GM19455 (cell line): ENCODE measurements at regions not wholly inside any gene's neighbourhood (a gene's known extent, or its start where the extent isn't known, plus 50 kb on each side); places are given as distances from the start of the nearest gene placed in this dataset.

Experiments
- ATAC-seq: cut with Tn5 transposase; IDR thresholded peaks from one replicate; pipeline ENCODE4 v1.9.1; 2021; ENCODE audit not compliant: unreplicated experiment

DNA sequence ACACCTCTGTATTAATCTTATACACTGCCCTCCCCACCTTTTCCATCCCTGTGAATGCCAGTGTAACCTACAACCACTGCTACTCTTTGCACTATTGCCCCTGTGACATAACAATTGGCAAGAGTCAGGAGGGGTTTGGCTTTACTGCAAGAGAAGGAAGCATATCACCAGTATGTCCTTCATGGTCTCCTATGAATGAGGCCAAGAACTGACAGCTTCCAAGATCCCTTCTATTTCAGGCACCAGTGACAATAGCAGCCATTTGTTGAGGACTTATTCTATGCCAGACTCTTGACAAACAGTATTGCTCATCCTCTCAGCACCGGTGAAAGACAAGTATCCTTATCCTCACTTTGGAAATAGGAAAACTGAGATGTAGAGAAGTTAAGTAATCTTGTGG lies 363.9 kb downstream of the MID1IP1 start:
- no peak for ATAC-seq

DNA sequence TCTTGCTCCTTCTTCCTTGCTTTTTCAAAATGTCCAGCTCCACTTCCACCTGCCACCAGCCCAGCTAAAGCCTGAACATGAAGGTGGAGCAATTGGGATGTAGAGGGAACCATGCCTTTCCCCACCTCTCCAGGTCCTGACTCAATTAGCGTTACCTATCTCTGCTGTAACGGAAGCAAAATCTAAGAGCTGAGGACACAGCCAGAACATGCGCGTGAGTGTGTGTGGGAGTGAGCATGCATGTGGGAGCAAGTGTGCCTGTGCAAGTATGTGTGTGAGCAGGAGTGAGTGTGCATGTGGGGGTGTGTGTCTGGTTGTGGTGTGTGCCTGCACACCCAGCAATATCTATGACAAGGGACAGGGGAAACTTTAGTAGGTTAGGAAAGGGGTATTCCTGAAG lies 364.5 kb downstream of the MID1IP1 start:
- ATAC-seq = no peak

DNA sequence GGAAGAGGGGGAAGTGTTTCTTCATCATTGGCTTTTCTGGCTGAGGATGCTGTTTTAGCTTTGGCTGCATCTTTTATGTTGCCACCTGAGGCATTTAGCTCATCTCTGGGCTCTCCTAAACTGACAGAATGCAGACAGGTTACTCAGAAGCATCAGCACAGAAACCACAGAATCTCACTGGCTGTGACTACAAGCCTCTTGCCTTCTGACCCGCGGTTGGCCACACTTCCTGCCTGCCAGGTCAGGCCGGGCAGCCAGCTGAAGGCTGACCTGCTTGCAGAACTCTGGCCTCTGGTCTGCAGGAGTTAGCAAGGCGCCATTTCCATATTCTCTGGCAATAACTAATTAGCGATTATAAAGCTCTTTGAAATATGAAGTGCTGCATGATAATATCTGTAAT lies 366.5 kb downstream of the MID1IP1 start:
- no peak for ATAC-seq

DNA sequence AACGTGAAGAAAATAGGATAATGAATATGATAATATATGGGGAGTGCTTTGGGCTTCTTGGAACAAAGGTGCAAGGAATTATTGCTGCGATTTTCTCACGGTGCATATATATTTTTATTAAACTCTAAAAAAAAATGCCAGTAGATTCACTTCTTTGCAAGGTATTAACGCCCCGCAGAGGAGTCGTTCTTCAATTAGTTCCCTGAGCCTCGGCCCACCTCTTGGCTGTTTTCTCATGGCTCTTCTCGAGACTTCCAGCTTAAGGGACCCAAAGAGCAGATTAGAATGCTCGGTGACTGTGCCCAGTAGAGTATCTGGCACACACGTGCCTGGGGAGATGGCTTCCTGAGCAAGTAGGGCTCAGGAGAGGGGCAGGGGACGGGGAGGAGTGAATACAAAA lies 367.4 kb downstream of the MID1IP1 start:
- no peak for ATAC-seq

DNA sequence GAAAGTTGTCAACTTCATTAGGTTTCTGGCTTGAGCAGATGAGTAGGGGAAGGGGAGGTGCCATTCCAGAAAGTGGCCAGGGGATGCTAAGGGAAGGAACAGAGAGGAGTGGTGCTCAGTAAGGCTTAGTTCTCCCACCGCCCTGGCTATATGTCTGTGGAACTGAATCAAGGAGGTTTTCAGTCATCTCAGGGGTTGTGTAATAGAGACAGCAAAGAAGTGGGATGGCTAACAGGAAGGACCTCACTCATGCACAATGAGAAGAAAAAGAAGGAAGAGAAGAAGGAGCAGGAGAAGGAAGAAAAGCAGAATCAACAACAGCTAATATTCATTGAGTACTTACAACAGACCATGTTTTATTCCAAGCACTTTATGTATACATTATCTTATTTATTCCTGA lies 368.7 kb downstream of the MID1IP1 start:
- no peak for ATAC-seq

DNA sequence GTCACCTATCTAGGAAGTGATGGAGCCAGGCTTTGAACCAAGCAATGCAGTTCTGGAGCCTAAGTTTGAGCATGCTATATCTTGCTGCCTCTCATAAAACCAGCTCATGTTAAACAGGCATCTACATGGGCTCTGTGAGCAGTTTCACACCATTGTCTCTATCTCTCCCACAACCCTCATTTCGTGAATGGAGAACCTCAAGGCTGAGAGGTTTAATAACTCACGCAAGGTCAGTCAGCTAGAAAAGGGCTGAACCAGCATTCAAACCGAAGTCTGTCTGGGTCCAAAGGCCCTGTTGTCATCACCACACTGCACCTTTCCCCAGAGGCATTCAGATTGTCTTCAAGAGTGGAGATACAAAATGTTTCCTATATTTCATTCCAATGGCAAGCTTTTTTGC lies 369.2 kb downstream of the MID1IP1 start:
- no peak for ATAC-seq

DNA sequence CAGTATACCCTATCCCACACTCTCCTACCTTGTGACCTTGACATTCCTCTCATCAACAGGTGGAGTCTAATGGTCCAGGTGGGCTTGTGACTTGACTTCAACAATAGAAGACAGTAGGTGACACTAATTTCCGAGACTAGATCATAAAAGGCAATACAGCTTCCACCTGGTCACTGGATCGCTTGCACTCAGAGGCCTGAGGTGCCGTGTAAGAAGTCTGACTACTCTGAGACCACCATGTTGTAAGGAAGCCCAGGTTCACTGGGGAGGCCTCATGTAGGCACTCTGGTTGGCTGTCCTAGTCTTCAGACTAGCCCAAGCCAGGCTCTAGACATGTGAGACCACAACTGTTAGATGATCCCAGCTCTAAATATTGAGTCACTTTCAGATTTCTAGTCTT lies 370.4 kb downstream of the MID1IP1 start:
- ATAC-seq = no peak

DNA sequence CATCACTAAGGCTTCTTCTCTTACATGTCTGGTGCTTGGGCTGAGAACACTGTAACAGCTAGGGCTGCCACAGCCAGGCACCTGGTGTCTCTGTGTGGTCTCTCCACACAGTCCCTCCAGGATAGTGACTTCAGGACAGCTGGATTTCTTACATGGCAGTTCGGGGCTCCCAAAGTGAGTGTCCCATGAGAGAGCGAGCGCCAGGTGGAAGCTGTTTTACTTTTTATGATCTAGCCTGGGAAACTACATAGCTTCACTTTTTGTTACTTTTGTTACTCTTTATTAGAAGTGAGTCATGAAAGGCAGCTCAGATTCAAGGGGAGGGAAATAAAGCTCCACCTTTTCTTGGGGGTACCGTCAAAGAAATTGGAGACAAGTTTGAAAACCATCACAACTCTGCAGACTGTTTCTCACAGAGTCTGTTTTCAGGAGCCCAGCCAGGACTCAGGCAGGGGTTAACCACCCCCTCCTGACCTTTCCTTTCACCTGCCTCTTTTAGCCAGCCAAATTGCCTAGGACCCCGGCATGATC lies 373.0 kb downstream of the MID1IP1 start:
- no peak for ATAC-seq

DNA sequence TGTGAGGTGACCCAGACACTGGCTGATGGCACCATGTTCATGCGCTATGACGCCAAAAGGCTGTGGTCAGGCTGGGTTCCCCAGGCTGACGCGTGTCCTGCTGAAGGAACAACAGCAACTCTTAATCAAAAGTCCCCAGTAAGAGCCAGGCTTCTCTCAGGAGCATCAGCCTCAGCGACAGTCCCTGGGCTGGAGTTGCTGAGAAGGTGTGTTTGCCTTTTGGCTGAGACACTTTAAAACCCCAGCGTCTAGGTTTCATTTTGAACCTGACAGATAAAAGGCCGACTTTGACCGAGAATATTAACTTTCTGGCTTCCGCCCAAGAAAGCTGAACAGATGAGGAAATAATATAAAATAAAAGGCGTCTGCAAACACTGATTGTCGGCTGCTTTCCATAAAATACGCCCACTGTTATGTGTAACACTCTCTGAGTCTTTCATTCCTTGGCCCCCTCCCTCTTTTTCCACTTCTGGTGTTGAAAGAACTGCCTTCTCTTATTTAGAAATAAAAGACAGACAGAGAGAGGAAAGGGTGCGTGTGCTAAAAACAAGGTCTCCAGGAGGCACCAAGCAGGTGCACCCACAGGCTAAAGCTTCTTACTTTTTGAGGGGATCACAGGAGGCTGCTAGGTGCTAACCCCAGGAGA lies 373.6 kb downstream of the MID1IP1 start:
- ATAC-seq = no peak

DNA sequence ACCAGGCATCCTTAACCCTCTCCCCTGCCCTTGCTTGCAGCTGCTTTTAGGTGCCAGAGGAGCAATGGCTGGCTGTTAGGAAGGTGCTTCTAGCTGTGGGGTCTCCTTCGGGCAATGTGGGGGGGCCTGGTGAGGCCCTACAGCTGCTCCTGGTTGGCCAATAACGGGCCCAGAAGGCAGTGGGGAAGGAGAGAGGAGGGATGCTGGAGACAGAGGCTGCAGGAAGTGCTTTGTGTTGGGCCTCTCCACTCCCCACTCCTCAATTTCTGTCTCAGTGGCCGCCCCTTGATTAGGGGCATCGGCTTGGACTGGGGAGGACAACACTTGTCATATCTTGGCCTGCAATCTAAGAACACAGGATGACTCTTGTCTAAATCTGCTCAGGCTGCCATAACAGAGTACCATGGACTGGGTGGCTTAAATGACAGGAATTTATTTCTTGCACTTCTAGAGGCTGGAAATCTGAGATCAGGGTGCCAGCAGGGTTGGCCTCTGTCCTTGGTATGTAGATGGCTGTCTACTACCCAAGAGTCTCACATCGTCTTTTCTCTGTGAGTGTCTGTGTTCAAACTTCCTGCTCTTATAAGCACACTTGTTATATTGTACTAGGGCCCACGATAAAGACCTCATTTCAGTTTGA lies 374.3 kb downstream of the MID1IP1 start:
- ATAC-seq = no peak

DNA sequence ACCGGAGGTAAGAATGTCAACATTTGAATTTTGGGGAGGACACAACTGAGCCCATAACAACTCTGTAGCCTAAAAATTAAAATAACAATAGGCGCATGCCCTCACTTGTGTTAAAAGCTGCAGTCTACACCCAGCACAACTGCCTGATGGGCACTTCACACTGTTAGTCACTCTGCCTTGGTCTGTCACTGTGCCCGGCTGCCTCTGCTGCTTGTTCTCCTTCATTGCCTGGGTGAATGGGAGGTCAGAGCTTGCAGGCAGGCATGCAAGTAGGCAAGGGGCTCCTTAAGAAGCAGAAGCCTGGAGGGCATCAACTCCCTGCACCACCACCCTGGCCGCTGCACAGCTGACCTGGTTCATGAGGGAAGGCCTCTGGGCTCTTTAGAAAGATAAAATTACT lies 374.8 kb downstream of the MID1IP1 start:
- ATAC-seq = no peak

DNA sequence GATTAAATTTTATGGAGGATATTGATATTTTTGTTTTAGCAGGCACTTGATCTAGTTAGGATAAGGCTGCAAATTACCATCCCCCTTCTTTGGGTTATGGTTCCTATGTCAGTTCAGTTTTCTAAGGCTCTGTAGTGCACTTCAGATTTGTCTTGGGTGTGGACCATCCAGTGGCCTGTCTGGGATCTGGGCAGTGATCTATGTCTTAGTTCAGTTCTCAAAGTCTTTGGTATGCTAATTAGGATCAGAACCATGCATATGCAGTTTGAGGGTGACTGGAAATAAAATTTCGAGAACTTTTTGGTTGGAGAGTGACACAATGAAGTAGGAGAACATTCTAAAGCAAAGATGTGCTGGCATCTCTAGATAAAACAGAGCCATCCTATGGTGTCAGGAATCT lies 388.2 kb downstream of the MID1IP1 start:
- ATAC-seq = no peak

DNA sequence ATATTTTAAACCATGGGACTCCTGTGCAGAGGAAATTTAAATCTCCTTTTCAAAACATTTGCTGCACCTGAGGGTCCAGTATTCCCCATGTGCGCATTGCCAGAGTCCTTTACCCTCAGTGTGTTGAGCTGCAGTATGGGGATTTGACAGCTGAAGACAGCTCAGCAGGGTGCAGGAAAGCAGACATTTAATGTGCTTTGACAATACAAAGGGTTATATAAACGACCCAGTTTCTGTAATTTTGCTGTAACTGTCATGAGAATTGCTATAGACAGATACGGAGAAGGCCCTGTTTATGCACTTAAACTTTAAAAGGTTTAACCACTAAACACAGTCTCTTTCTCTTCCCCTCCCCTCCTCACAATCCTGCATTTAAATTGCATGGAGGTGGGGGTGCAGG lies 393.4 kb downstream of the MID1IP1 start:
- ATAC-seq = no peak

DNA sequence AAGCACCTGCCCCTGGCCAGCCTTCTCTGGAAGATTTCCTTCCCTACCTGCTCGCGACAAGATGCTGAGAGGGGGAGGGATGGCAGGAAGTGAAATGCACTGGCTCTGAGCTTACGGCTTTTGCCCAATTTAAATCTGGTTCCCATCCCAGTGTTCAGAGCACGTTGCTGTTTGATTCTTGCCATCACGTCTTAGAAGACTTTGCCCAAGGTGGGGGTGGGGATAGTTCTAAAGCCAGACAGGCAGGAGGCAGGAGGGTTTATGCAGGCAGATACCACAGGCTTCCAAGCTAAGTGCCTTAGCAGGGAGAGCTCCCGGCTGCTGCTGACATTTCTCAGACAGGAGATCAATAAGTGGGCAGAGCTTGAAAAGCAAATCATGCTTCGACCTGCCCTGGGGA lies 393.9 kb downstream of the MID1IP1 start:
- no peak for ATAC-seq

DNA sequence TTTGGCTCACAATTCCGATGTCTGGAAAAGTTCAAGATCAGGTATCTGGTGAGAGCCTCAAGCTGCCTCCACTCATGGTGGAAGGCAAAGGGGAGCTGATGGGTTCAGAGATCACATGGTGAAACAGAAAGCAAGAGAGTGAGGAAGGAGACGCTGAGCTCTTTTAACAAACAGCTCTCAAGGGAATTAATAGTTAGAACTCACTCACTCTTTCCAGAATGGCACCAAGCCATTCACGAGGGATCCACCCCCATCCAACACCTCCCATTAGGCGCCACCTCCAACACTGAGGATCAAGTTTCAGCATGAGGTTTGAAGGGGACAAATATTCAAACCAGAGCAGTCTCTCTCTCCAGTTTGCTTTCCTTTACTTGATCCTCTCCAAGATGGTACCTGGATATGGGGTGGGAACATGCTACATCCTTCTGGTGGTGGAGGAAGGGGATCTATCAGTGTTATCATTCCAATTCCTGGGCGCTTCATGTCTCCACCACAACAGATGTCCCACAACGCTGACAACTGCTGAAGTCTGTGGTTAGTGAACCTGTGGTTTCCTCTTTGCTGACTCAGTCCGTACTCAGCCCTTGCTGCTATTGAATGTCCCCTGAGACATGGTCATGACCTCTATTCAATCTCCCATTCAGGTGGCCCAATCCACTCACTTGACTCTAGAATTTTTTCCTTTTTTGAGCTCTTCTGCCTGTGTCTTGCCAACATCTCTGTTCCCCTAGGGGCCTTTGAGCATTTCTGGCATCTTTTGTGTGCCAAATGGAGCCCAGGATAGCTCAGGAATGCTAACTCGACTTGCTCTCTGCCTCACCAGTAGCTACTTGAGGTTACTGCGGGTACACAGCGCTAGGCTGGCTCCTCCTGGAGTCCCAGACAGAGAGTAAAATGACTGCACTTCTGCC lies 395.2 kb downstream of the MID1IP1 start:
- ATAC-seq = peak; percentile 98

DNA sequence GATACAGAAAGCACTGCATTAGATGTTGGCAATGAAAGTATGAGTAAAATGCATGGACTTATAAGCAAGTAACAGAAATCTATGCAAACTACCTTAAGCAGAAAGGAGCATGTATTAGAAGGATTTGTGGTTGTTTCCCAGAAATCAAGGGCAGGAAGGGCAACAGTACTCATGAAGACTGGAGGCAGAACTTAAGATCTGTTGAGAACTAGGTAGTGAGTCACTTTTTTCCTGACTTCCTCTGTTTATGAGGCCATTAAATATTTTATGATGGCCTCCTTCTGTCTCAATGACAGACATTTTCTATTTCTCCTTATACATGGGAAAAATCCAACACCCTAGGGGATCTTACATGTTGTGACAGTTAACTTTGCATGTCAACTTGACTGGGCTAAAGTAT lies 398.2 kb downstream of the MID1IP1 start:
- no peak for ATAC-seq

DNA sequence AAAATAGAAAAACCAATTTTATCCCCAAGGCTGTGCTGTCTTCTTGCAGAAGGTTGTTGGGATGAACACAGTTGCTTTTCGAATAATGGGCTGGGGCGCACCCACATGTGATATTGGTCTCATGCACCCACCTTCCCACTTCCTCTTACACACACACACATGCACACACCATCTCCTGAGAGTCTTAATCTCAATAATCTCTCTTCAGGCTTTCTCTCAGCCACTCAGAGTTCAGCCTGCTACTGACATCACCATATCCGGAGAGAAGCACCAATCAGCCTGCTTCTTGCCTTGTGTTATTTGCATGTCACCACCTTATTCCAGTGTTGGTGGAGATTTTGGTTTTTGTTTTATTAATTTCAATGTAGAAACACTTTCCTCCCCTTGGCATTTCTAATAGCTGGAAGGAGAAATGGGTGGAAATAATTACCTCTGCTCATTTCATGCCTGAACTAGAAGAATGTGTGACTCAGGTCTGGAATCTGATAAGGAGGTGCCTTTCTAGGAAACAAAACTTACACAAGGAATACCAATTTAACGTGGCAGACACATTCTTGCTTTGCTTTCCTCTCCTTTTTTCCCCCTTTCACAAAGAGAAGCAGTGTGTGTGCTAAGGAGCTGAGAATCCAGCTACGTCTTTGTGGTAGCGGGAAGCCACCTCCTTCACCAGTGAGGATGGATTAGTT lies 400.2 kb downstream of the MID1IP1 start:
- no peak for ATAC-seq

DNA sequence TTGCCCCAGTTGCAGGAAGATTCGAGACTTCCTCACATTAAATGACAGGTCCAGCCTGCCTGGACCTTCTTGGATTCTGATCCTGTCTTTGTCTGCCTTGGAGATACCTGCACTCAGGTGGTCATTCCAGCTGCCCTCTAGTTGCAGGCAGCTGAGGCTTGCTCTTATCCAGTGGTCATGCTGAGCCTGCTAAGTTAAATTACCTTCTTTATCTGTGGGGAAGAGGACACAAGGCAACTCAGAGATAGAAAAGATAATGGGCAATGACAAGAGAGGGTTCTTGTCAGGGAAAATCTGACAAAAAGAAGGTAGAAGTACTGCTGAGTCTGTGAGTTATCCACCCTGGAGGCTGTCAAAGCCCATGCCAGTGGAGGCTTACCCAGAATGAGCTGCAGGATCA lies 401.4 kb downstream of the MID1IP1 start:
- ATAC-seq = no peak

DNA sequence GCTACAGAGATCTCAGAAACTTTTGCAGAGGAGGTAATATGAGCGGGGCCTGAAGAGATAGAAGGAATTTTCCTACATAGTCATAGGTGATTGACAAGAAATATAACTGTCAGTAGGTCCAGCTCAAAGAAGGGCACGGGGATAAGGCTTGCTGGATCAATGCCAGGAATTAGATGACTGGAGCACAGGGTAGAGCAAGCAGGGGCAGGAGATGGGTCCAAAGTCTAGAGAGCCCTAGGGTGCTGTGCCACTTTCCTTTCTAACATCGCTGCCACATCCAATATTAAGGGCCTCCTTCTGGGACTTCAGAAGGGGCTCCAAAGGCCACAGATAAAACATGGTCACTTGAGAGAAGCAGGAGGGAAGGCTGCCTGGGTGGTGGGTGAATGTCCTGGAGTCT lies 402.2 kb downstream of the MID1IP1 start:
- no peak for ATAC-seq

DNA sequence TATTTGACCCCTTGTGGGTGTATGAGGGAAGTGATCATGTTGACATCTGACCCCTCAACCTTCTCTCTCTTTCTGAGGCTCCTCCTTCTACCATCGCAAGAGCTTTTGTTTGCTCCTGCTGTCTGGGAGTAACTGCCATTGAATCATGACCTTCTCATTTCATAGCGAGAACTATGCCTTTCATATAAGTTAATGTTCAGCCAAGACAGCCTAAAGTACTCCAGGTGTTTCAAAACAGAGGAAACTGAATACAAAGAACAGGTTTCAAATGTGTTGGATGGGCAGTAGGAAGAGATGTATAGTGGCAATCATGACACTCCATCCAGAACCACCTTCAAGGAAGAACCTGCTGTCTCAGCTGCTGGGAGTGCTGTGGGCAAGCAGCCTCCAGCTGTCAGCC lies 403.1 kb downstream of the MID1IP1 start:
- ATAC-seq = no peak

DNA sequence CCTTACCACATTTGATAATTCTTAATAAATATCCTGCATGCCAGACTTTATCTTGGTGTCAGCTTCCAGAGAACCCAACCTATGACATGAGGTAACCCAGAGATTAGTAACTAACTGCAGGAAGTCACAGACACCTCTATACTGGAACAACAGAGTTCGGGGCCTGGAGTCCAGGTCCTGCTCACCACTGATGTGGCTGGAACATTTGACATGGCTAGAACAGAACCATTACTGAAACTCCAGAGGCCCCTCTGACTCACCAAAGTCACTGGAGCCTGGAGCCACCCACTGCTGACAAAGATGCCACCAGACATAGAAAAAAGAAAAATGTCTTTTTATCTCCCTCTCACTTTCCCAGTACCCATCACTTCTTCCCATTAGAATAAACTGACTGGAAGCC lies 403.7 kb downstream of the MID1IP1 start:
- no peak for ATAC-seq
